Endothelial cell of umbilical vein (primary cell): ENCODE measurements at regions not wholly inside any gene's neighbourhood (a gene's known extent, or its start where the extent isn't known, plus 50 kb on each side); places are given as distances from the start of the nearest gene placed in this dataset.

ENCODE experiments used
- CTCF ChIP-seq, 2 donors: IDR thresholded peaks; 1 replicate in 1 of 2; 2 replicates in 1 of 2; pipeline ENCODE4 v1.5.1; 2011; ENCODE audit warnings: low read length in 2 of 2, mild to moderate bottlenecking in 2 of 2, moderate library complexity in 2 of 2, control low read depth in 1 of 2, inconsistent platforms in 1 of 2, low read depth in 1 of 2; ENCODE audit not compliant: insufficient read depth in 1 of 2; ENCODE audit errors: extremely low read depth in 1 of 2
- EZH2 ChIP-seq: IDR thresholded peaks from 2 replicates; pipeline ENCODE4 v1.6.1; 2012; ENCODE audit warnings: borderline replicate concordance, low read depth, mild to moderate bottlenecking, moderate library complexity, low read length, inconsistent platforms; ENCODE audit not compliant: severe bottlenecking
- FOS ChIP-seq: IDR thresholded peaks from 2 replicates; pipeline ENCODE4 v1.6.1; 2011; ENCODE audit warnings: mild to moderate bottlenecking, low read length, moderate library complexity, borderline replicate concordance; ENCODE audit not compliant: insufficient read depth
- GATA2 ChIP-seq: IDR thresholded peaks from 2 replicates; pipeline ENCODE4 v1.7.0; 2011; ENCODE audit warnings: low read depth, mild to moderate bottlenecking, moderate library complexity, mixed read lengths, low read length; ENCODE audit not compliant: insufficient read length, insufficient read depth
- JUN ChIP-seq: IDR thresholded peaks from 2 replicates; pipeline ENCODE4 v1.6.1; 2011; ENCODE audit warnings: borderline replicate concordance, low read depth; ENCODE audit not compliant: insufficient read length, insufficient read depth
- MYC ChIP-seq: IDR thresholded peaks from one replicate; pipeline ENCODE4 v1.6.1; 2011; ENCODE audit warnings: mild to moderate bottlenecking, low read depth, low read length
- POLR2A ChIP-seq: IDR thresholded peaks from 2 replicates; pipeline ENCODE4 v1.6.1; 2012; ENCODE audit warnings: low read depth, mild to moderate bottlenecking, control low read depth, low read length
- POLR2AphosphoS5 ChIP-seq: IDR thresholded peaks from 2 replicates; pipeline ENCODE4 v1.6.1; 2012; ENCODE audit warnings: low read depth, mild to moderate bottlenecking, control low read depth, low read length, moderate library complexity; ENCODE audit not compliant: insufficient read depth
- TF ChIP-seq, protein P1 (sequence below): IDR thresholded peaks from 2 replicates; pipeline ENCODE4 v1.6.1; 2011; ENCODE audit not compliant: insufficient read depth, insufficient read length

- TF ChIP-seq CTCF (IDR thresholded peaks at IDR 0.05; ENCODE audit: extremely low read depth in 1 of 2, insufficient read depth in 1 of 2, low read depth in 1 of 2, low read length in 2 of 2) (no peak), EZH2 (no peak), POLR2A (no peak), POLR2AphosphoS5 (no peak), JUN (no peak), MYC (no peak), GATA2 (no peak), FOS (no peak)
- TF ChIP-seq, protein P1, sequence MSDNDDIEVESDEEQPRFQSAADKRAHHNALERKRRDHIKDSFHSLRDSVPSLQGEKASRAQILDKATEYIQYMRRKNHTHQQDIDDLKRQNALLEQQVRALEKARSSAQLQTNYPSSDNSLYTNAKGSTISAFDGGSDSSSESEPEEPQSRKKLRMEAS, result no peak
Measured at GRCh38 chr11:22974251-22974650, 114.0 kb upstream of the CCDC179 start.
